Neural cell (in vitro differentiated cells): ENCODE measurements at regions not wholly inside any gene's neighbourhood (a gene's known extent, or its start where the extent isn't known, plus 50 kb on each side); places are given as distances from the start of the nearest gene placed in this dataset.
"Not testable (repeated sequence)": the region's sequence is repeated elsewhere in the genome, so short reads cannot be mapped to it uniquely, and the experiment has no call there.

ENCODE experiments used
- H2AFZ ChIP-seq: fragments of 200-600, 300-800 bp; sonication (generic), shearing (Covaris generic); 2 replicates; pipeline ENCODE4 v1.6.0; 2014; ENCODE audit warnings: low read depth, mild to moderate bottlenecking, antibody characterized with exemption, low read length, moderate library complexity
- H3F3A ChIP-seq: fragments of 200-600 bp; shearing (Covaris generic); 2 replicates; pipeline ENCODE4 v1.6.1; 2016; ENCODE audit warnings: mild to moderate bottlenecking, moderate library complexity, mixed read lengths, antibody characterized with exemption, low read length; ENCODE audit not compliant: insufficient read depth, poor library complexity, severe bottlenecking
- H3K27ac ChIP-seq: fragments of 200-600, 300-800 bp; sonication (generic), shearing (Covaris generic); 2 replicates; pipeline ENCODE4 v1.5.1; 2014; ENCODE audit warnings: mild to moderate bottlenecking, low read length, moderate library complexity
- H3K27me3 ChIP-seq: fragments of 300-800, 200-600 bp; sonication (generic), shearing (Covaris generic); 2 replicates; pipeline ENCODE4 v1.6.0; 2014; ENCODE audit warnings: mild to moderate bottlenecking, low read depth, low read length, moderate library complexity; ENCODE audit not compliant: insufficient read depth
- H3K36me3 ChIP-seq: fragments of 300-800, 200-600 bp; sonication (generic), shearing (Covaris generic); 2 replicates; pipeline ENCODE4 v1.5.1; 2014; ENCODE audit warnings: mild to moderate bottlenecking, antibody characterized with exemption, low read length, moderate library complexity; ENCODE audit not compliant: insufficient read depth
- H3K4me2 ChIP-seq: fragments of 300-800, 200-600 bp; sonication (generic), shearing (Covaris generic); 2 replicates; pipeline ENCODE4 v1.6.0; 2014; ENCODE audit warnings: mild to moderate bottlenecking, low read length
- H3K4me3 ChIP-seq: fragments of 300-800, 200-600 bp; sonication (generic), shearing (Covaris generic); 2 replicates; pipeline ENCODE4 v1.5.1; 2014; ENCODE audit warnings: mild to moderate bottlenecking, low read length, moderate library complexity
- H3K79me2 ChIP-seq: fragments of 200-600 bp; shearing (Covaris generic); replicated peaks from 2 replicates; pipeline ENCODE4 v1.6.0; 2014; ENCODE audit warnings: mild to moderate bottlenecking, low read length, moderate library complexity; ENCODE audit not compliant: insufficient read depth
- H3K9ac ChIP-seq: fragments of 300-800, 200-600 bp; sonication (generic), shearing (Covaris generic); 2 replicates; pipeline ENCODE4 v1.6.1; 2016; ENCODE audit warnings: mild to moderate bottlenecking, low read length, mixed read lengths
- H3K9me2 ChIP-seq: fragments of 200-600 bp; shearing (Covaris generic); 2 replicates; pipeline ENCODE4 v1.6.1; 2016; ENCODE audit warnings: mild to moderate bottlenecking, low read length, mixed read lengths; ENCODE audit not compliant: insufficient read depth
- H3K9me3 ChIP-seq: fragments of 200-600, 300-800 bp; sonication (generic), shearing (Covaris generic); 2 replicates; pipeline ENCODE4 v1.6.1; 2016; ENCODE audit warnings: mild to moderate bottlenecking, mixed run types, low read length, moderate library complexity, mixed read lengths
- H4K20me1 ChIP-seq: fragments of 200-600 bp; shearing (Covaris generic); 2 replicates; pipeline ENCODE4 v1.6.1; 2016; ENCODE audit warnings: mild to moderate bottlenecking, mixed run types; ENCODE audit not compliant: insufficient read depth
- EP300 ChIP-seq: fragments of 450-650 bp; conservative IDR thresholded peaks from 2 replicates; pipeline ENCODE4 v1.6.1; 2014; ENCODE audit warnings: antibody characterized with exemption, mild to moderate bottlenecking, moderate library complexity; ENCODE audit not compliant: poor library complexity, severe bottlenecking
- EZH2 ChIP-seq: fragments of 200-600, 300-800 bp; shearing (Covaris generic), sonication (generic); IDR thresholded peaks from 2 replicates; pipeline ENCODE4 v1.6.1; 2014; ENCODE audit warnings: antibody characterized with exemption, low read length, borderline replicate concordance, mild to moderate bottlenecking; ENCODE audit not compliant: insufficient read depth, poor library complexity, severe bottlenecking
- MXI1 ChIP-seq: fragments of 450-650 bp; conservative IDR thresholded peaks from 2 replicates; pipeline ENCODE4 v1.6.1; 2014; ENCODE audit warnings: antibody characterized with exemption, mild to moderate bottlenecking; ENCODE audit not compliant: poor library complexity, severe bottlenecking
- POLR2AphosphoS5 ChIP-seq: IDR thresholded peaks from 2 replicates; pipeline ENCODE4 v1.6.1; 2012
- RAD21 ChIP-seq: fragments of 450-650 bp; conservative IDR thresholded peaks from 2 replicates; pipeline ENCODE4 v1.6.1; 2014; ENCODE audit warnings: antibody characterized with exemption, mild to moderate bottlenecking, moderate library complexity
- SMC3 ChIP-seq: fragments of 450-650 bp; conservative IDR thresholded peaks from 2 replicates; pipeline ENCODE4 v1.6.1; 2014; ENCODE audit warnings: antibody characterized with exemption, mild to moderate bottlenecking, moderate library complexity; ENCODE audit not compliant: poor library complexity
- TAF1 ChIP-seq: IDR thresholded peaks from 2 replicates; pipeline ENCODE4 v1.6.1; 2012; ENCODE audit warnings: low read depth
- TF ChIP-seq, protein P1 (sequence below): fragments of 450-650 bp; IDR thresholded peaks from 2 replicates; pipeline ENCODE4 v1.5.1; 2014; ENCODE audit warnings: antibody characterized with exemption, mild to moderate bottlenecking, moderate library complexity; ENCODE audit not compliant: poor library complexity, severe bottlenecking
- TF ChIP-seq, protein P2 (sequence below): IDR thresholded peaks from 2 replicates; pipeline ENCODE4 v1.6.1; 2012; ENCODE audit warnings: borderline replicate concordance

DNA sequence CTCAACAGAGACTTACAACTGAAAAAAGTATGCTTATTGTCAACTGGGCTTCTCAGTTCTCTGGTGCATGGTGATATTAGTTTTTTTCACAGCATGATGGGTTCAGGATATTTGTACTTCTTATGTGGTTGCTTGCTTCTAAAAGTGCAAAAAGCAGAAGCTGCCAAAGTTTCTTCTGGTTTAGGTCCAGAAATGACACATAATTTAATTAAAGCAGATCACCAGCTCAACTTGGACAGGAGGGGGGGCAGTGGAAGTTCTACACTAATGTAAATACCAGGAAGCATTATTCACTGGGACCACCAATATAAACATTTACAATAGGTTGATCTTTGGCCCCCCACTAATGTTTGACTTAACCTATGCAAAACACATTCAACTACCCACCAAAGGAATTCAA is 354.8 kb upstream of the BRINP3 start:
- Histone ChIP-seq H3K27me3 (no peaks in the 10 kb centered on the region), H3K9me3 (no peaks in the 10 kb centered on the region), H3F3A (no peaks in the 10 kb centered on the region), H4K20me1 (no peaks in the 10 kb centered on the region), H3K4me2 (no peak overlapping the region), H3K79me2 (no peaks in the 10 kb centered on the region), H2AFZ (no peak overlapping the region), H3K4me3 (no peak overlapping the region), H3K9me2 (no peaks in the 10 kb centered on the region), H3K27ac (no peak overlapping the region), H3K36me3 (no peaks in the 10 kb centered on the region), H3K9ac (no peak overlapping the region)
- TF ChIP-seq POLR2AphosphoS5 (no peak), EZH2 (no peak)

DNA sequence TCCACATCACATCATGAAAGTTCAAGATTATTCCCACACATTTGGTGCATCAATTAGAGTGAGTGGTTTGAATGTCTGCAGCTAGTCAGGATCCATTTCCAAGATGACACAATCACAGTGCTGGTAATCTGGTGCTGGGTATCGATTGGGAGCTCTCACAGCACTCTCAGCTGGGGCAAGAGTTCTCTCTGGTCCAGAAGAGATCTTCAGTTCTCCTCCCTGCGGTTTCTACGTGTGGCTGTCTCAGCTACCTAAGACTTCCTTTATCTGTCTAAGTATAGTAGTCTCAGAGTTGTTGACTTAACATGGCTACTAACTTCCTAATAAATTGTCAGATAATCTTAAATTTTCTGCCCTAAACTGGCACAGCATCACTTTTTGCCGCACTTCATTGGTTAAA is 358.0 kb upstream of the BRINP3 start:
- H3K36me3 ChIP-seq = no peaks in the 10 kb centered on the region
- H3K4me2 ChIP-seq = no peak overlapping the region
- no peak overlapping the region for H2AFZ ChIP-seq
- no peaks in the 10 kb centered on the region for H3K79me2 ChIP-seq
- no peaks in the 10 kb centered on the region for H4K20me1 ChIP-seq
- H3K27ac ChIP-seq = no peak overlapping the region
- no peaks in the 10 kb centered on the region for H3K27me3 ChIP-seq
- TF ChIP-seq MXI1 = no peak
- TF ChIP-seq RAD21 = no peak
- no peaks in the 10 kb centered on the region for H3K9me3 ChIP-seq
- H3F3A ChIP-seq = no peaks in the 10 kb centered on the region
- no peak overlapping the region for H3K9ac ChIP-seq
- no peak overlapping the region for H3K4me3 ChIP-seq
- H3K9me2 ChIP-seq = no peaks in the 10 kb centered on the region

GRCh38 chr1:190837200-190837599 is 359.5 kb upstream of the BRINP3 start:
- H3K9ac ChIP-seq, H3K4me2 ChIP-seq, H4K20me1 ChIP-seq, H3K27me3 ChIP-seq, H3K27ac ChIP-seq, H3K9me2 ChIP-seq, H2AFZ ChIP-seq, H3K9me3 ChIP-seq, H3K79me2 ChIP-seq, H3K4me3 ChIP-seq, H3F3A ChIP-seq, H3K36me3 ChIP-seq: not testable (repeated sequence)

DNA sequence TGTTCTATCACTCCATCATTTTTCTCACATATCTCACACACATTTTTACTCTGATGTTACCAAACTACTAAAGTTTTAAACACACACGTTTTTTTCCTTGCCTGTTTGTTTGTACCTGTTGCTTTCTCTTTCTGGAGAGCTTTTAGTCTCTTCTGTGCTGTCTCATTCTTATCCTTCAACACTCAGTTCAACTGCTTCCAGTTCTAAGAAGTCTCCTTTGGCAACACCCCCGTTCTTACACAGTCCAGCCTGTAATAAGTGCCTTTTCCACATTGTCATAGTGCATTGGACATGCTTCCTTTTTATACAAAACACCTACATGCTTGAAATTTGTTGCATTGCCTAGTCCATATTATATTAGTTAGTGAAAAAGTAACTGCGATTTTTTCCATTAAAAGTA is 360.2 kb upstream of the BRINP3 start:
- Histone ChIP-seq H3K4me2 (no peak overlapping the region), H3F3A (no peaks in the 10 kb centered on the region), H3K4me3 (no peak overlapping the region), H3K9me2 (no peaks in the 10 kb centered on the region), H3K9ac (no peak overlapping the region), H3K27me3 (no peaks in the 10 kb centered on the region), H2AFZ (no peak overlapping the region), H3K36me3 (no peaks in the 10 kb centered on the region), H3K27ac (no peak overlapping the region), H3K9me3 (no peaks in the 10 kb centered on the region), H4K20me1 (no peaks in the 10 kb centered on the region), H3K79me2 (no peaks in the 10 kb centered on the region)
- TF ChIP-seq TAF1 (no peak), EZH2 (no peak), MXI1 (no peak), SMC3 (no peak), EP300 (no peak), RAD21 (no peak)
- TF ChIP-seq, protein P1, sequence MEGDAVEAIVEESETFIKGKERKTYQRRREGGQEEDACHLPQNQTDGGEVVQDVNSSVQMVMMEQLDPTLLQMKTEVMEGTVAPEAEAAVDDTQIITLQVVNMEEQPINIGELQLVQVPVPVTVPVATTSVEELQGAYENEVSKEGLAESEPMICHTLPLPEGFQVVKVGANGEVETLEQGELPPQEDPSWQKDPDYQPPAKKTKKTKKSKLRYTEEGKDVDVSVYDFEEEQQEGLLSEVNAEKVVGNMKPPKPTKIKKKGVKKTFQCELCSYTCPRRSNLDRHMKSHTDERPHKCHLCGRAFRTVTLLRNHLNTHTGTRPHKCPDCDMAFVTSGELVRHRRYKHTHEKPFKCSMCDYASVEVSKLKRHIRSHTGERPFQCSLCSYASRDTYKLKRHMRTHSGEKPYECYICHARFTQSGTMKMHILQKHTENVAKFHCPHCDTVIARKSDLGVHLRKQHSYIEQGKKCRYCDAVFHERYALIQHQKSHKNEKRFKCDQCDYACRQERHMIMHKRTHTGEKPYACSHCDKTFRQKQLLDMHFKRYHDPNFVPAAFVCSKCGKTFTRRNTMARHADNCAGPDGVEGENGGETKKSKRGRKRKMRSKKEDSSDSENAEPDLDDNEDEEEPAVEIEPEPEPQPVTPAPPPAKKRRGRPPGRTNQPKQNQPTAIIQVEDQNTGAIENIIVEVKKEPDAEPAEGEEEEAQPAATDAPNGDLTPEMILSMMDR = no peak
- TF ChIP-seq, protein P2, sequence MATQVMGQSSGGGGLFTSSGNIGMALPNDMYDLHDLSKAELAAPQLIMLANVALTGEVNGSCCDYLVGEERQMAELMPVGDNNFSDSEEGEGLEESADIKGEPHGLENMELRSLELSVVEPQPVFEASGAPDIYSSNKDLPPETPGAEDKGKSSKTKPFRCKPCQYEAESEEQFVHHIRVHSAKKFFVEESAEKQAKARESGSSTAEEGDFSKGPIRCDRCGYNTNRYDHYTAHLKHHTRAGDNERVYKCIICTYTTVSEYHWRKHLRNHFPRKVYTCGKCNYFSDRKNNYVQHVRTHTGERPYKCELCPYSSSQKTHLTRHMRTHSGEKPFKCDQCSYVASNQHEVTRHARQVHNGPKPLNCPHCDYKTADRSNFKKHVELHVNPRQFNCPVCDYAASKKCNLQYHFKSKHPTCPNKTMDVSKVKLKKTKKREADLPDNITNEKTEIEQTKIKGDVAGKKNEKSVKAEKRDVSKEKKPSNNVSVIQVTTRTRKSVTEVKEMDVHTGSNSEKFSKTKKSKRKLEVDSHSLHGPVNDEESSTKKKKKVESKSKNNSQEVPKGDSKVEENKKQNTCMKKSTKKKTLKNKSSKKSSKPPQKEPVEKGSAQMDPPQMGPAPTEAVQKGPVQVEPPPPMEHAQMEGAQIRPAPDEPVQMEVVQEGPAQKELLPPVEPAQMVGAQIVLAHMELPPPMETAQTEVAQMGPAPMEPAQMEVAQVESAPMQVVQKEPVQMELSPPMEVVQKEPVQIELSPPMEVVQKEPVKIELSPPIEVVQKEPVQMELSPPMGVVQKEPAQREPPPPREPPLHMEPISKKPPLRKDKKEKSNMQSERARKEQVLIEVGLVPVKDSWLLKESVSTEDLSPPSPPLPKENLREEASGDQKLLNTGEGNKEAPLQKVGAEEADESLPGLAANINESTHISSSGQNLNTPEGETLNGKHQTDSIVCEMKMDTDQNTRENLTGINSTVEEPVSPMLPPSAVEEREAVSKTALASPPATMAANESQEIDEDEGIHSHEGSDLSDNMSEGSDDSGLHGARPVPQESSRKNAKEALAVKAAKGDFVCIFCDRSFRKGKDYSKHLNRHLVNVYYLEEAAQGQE = no peak
